H1 (cell line): ENCODE measurements at regions not wholly inside any gene's neighbourhood (a gene's known extent, or its start where the extent isn't known, plus 50 kb on each side); places are given as distances from the start of the nearest gene placed in this dataset.

Source experiments
- FOSL1 ChIP-seq: IDR thresholded peaks from 2 replicates; pipeline ENCODE4 v1.6.1; 2011; ENCODE audit warnings: mild to moderate bottlenecking, low read depth, low read length, moderate library complexity; ENCODE audit not compliant: insufficient read depth
- TAF7 ChIP-seq: optimal IDR thresholded peaks from 2 replicates; pipeline ENCODE3; 2011; ENCODE audit warnings: low read depth, mild to moderate bottlenecking, inconsistent platforms, low read length, moderate library complexity, borderline replicate concordance
- TF ChIP-seq, protein P1 (sequence below): IDR thresholded peaks from 2 replicates; pipeline ENCODE4 v1.6.1; 2012; ENCODE audit warnings: inconsistent platforms

DNA sequence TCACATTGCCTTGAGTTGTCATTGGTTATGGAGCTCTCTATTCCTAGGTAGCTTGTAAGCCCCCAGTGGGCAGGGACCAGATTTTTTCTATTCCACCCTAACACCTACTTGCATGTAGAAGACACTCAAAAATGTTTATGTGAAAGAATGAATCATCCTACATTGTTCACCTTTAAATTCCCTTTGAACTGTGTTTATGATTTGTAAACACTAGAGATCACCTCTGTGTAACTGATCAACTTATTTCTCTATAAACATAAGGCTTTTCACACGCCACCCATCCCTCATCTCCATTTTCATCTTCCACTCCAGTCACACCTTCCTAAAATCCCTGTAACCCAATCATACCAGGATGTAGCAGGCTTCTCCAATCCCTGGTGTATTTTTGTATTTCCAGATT lies 142.6 kb upstream of the LEF1 start (continued):
- TF ChIP-seq TAF7, result no peak
- TF ChIP-seq, protein P1, sequence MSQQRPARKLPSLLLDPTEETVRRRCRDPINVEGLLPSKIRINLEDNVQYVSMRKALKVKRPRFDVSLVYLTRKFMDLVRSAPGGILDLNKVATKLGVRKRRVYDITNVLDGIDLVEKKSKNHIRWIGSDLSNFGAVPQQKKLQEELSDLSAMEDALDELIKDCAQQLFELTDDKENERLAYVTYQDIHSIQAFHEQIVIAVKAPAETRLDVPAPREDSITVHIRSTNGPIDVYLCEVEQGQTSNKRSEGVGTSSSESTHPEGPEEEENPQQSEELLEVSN, result no peak
- TF ChIP-seq FOSL1, result no peak
